ENCODE measurements at regions not wholly inside any gene's neighbourhood (a gene's known extent, or its start where the extent isn't known, plus 50 kb on each side); places are given as distances from the start of the nearest gene placed in this dataset.
"Not testable (repeated sequence)": the region's sequence is repeated elsewhere in the genome, so short reads cannot be mapped to it uniquely, and the experiment has no call there.

- not testable (repeated sequence) for TF ChIP-seq POLR2A, CTCF (IDR thresholded peaks at IDR 0.05)
Observed at GRCh38 chr14:106770158-106770672, 1243.8 kb downstream of the TMEM121 start.
